Thyroid gland (tissue), 4 donors: ENCODE measurements at regions not wholly inside any gene's neighbourhood (a gene's known extent, or its start where the extent isn't known, plus 50 kb on each side); places are given as distances from the start of the nearest gene placed in this dataset.

Experiments
- CTCF ChIP-seq, 6 experiments: fragments of 200-600 bp in 3 of 6; fragments of 450-650 bp in 3 of 6; sonication (generic) in 3 of 6; IDR thresholded peaks; one replicate each; pipeline ENCODE4 v1.5.1; 2016 to 2019; ENCODE audit warnings: antibody characterized with exemption in 6 of 6, mild to moderate bottlenecking in 2 of 6, inconsistent platforms in 1 of 6, moderate library complexity in 1 of 6
- POLR2A ChIP-seq, 2 donors: fragments of 450-650 bp; IDR thresholded peaks; one replicate each; pipeline ENCODE4 v1.6.1; 2017; ENCODE audit warnings: antibody characterized with exemption in 2 of 2, mild to moderate bottlenecking in 2 of 2, moderate library complexity in 1 of 2

GRCh38 chr10:2475711-2476217 lies 591.6 kb upstream of the PFKP start:
- TF ChIP-seq CTCF (IDR thresholded peaks at IDR 0.05) (no peak), POLR2A (IDR thresholded peaks at IDR 0.05) (no peak)
